ENCODE measurements at regions not wholly inside any gene's neighbourhood (a gene's known extent, or its start where the extent isn't known, plus 50 kb on each side); places are given as distances from the start of the nearest gene placed in this dataset.

DNA sequence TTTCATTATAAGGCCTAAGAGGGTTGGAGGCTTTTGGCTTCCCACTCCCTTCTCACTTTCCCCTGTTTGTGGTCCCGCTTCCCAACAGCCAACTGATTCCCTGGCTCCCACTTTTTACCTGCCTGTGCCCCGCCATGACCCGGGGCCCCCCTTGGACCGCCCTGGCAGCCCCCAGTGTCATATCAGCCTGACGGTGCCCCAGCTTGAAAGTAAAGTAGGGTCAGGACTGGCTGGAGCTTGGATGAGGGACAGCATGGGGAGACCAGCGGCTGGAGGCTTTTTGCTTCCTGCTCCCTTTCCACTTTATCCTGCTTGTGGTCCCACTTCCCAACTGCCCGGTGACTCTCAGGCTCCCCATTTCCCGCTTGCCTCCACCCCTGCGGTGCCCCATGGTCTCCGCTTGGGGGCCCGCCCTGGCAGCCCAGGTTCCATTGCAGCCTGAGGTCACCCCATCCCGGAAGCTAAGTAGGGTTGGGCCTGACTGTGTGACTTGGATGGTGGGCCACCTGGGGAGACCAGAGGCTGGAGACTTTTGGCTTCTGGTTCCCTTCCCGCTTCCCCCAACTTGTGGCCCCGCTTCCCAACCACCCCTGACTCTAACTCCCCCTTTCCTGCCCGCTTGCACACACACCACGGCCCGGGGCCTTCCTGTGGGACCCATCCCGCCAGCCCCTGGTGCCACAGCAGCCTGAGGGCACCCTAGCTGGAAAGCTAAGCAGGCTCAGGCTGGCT is 2274.7 kb downstream of the TP53TG3F start:
- no peak overlapping the region for H2AFZ ChIP-seq (ENCODE audit: low read length)
- DNase-seq (ENCODE audit: insufficient read length, low spot score, missing footprints): peak; percentile 26
- H3K4me3 ChIP-seq (ENCODE audit: insufficient read depth, low read length): no peak overlapping the region
- H3K4me1 ChIP-seq (ENCODE audit: insufficient read depth, low read length): no peaks in the 10 kb centered on the region
- H3K9me3 ChIP-seq (ENCODE audit: low read depth, low read length): no peaks in the 10 kb centered on the region
- no peaks in the 10 kb centered on the region for H3K36me3 ChIP-seq (ENCODE audit: insufficient read depth, low read length)
- no peaks in the 10 kb centered on the region for H4K20me1 ChIP-seq (ENCODE audit: insufficient read depth, low read length)
- no peak overlapping the region for H3K4me2 ChIP-seq (ENCODE audit: insufficient read depth, low read length)
- no peaks in the 10 kb centered on the region for H3K27me3 ChIP-seq (ENCODE audit: insufficient read depth, low read length)
- H3K27ac ChIP-seq (ENCODE audit: low read depth, low read length): no peak overlapping the region
- TF ChIP-seq, protein P1, sequence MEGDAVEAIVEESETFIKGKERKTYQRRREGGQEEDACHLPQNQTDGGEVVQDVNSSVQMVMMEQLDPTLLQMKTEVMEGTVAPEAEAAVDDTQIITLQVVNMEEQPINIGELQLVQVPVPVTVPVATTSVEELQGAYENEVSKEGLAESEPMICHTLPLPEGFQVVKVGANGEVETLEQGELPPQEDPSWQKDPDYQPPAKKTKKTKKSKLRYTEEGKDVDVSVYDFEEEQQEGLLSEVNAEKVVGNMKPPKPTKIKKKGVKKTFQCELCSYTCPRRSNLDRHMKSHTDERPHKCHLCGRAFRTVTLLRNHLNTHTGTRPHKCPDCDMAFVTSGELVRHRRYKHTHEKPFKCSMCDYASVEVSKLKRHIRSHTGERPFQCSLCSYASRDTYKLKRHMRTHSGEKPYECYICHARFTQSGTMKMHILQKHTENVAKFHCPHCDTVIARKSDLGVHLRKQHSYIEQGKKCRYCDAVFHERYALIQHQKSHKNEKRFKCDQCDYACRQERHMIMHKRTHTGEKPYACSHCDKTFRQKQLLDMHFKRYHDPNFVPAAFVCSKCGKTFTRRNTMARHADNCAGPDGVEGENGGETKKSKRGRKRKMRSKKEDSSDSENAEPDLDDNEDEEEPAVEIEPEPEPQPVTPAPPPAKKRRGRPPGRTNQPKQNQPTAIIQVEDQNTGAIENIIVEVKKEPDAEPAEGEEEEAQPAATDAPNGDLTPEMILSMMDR (IDR thresholded peaks at IDR 0.05; ENCODE audit: extremely low read depth, low read depth, low read length): no peak
- H3K79me2 ChIP-seq (ENCODE audit: insufficient read depth, low read length): no peaks in the 10 kb centered on the region

DNA sequence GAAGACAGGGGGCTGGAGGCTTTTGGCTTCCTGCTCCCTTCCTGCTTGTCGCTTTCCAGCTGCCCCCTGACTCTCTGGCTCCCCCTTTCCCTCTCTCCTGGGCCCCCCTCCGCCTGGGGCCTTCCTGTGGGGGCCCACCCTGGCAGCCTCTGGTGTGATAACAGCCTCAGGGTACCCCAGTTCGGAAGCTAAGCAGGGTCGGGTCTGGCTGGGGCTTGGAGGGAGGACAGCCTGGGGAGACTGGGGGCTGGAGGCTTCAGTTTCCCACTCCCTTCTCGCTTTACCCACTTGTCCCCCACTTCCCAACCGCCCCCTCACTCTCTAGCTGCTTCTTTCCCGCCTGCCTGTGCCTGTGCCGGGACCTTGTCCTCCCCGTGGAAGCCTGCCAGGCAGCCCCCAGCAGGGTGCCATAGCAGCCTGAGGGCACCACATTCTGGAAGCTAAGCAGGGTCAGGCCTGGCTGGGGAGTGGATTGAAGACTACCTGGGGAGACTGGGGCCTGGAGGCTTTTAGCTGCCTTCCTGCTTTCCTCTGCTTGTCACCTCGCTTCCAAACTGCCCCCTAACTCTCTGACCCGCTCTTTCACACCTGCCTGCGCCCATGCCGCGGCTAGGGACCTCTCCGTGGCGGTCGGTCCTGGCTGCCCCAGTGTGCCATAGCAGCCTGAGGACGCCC is 2275.5 kb downstream of the TP53TG3F start:
- TF ChIP-seq, protein P1 (IDR thresholded peaks at IDR 0.05; ENCODE audit: extremely low read depth, low read depth, low read length): no peak
- Histone ChIP-seq H3K79me2 (ENCODE audit: insufficient read depth, low read length) (no peaks in the 10 kb centered on the region), H2AFZ (ENCODE audit: low read length) (no peak overlapping the region), H3K27me3 (ENCODE audit: insufficient read depth, low read length) (no peaks in the 10 kb centered on the region), H3K4me1 (ENCODE audit: insufficient read depth, low read length) (no peaks in the 10 kb centered on the region), H3K4me3 (ENCODE audit: insufficient read depth, low read length) (no peak overlapping the region), H3K4me2 (ENCODE audit: insufficient read depth, low read length) (no peak overlapping the region), H3K9me3 (ENCODE audit: low read depth, low read length) (no peaks in the 10 kb centered on the region), H4K20me1 (ENCODE audit: insufficient read depth, low read length) (no peaks in the 10 kb centered on the region), H3K27ac (ENCODE audit: low read depth, low read length) (no peak overlapping the region), H3K36me3 (ENCODE audit: insufficient read depth, low read length) (no peaks in the 10 kb centered on the region)
- peak; percentile 13 for DNase-seq (ENCODE audit: insufficient read length, low spot score, missing footprints)

DNA sequence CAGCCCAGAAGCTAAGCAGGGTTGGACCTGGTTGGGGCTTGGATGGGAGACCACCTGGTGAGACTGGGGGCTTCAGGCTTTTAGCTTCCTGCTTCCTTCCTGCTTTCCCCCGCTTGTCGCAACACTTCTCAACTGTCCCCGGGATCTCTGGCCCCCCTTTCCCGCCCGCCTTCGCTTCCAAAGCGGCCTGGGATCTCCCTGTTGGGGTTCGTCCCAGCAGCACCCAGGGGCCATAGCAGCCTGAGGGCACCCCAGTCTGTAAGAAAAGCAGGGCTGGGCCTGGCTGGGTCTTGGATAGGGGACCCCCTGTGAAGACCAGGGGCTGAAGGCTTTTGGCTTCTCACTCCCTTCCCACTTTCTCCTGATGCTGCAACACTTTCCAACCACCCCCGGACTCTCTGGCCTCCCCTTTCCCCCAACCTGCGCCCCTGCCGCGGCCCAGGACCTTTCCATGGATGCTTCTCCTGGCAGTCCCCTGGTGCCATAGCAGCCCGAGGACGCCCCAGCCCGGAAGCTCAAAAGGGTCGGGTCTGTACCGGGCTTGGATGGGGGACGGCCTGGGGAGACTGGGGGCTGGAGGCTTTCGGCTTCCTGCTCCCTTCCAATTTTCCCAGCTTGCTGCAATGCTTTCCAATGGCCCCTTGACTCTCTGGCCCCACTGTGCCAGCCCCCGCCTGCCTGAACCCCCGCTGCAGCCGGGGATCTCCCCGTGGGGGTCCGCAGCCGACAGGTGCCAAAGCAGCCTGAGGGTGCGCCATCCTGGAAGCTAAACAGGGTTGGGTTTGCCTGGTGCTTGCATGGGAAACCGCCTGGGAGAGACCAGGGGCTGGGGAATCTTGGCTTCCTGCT is 2276.2 kb downstream of the TP53TG3F start:
- DNase-seq (ENCODE audit: insufficient read length, low spot score, missing footprints): peak; percentile 35
- H3K9me3 ChIP-seq (ENCODE audit: low read depth, low read length): no peaks in the 10 kb centered on the region
- no peaks in the 10 kb centered on the region for H3K79me2 ChIP-seq (ENCODE audit: insufficient read depth, low read length)
- H4K20me1 ChIP-seq (ENCODE audit: insufficient read depth, low read length): no peaks in the 10 kb centered on the region
- no peak overlapping the region for H2AFZ ChIP-seq (ENCODE audit: low read length)
- H3K36me3 ChIP-seq (ENCODE audit: insufficient read depth, low read length): no peaks in the 10 kb centered on the region
- H3K4me1 ChIP-seq (ENCODE audit: insufficient read depth, low read length): no peaks in the 10 kb centered on the region
- no peak overlapping the region for H3K4me3 ChIP-seq (ENCODE audit: insufficient read depth, low read length)
- TF ChIP-seq, protein P1 (IDR thresholded peaks at IDR 0.05; ENCODE audit: extremely low read depth, low read depth, low read length): no peak
- no peak overlapping the region for H3K4me2 ChIP-seq (ENCODE audit: insufficient read depth, low read length)
- H3K27ac ChIP-seq (ENCODE audit: low read depth, low read length): no peak overlapping the region
- H3K27me3 ChIP-seq (ENCODE audit: insufficient read depth, low read length): no peaks in the 10 kb centered on the region

Data from osteoblast (primary cell).